Trophoblast cell (in vitro differentiated cells and primary cell): ENCODE measurements at regions not wholly inside any gene's neighbourhood (a gene's known extent, or its start where the extent isn't known, plus 50 kb on each side); places are given as distances from the start of the nearest gene placed in this dataset.
"Not testable (repeated sequence)": the region's sequence is repeated elsewhere in the genome, so short reads cannot be mapped to it uniquely, and the experiment has no call there.

ENCODE experiments used
- DNase-seq, 2 donors: peaks; one replicate each; pipeline ENCODE4 v3.0.0-alpha.2; 2016
- H2AFZ ChIP-seq: 2 replicates; pipeline ENCODE4 v1.6.1; 2013; ENCODE audit warnings: low read length, moderate library complexity, mild to moderate bottlenecking; ENCODE audit not compliant: insufficient read depth, poor library complexity
- H2AK5ac ChIP-seq: 2 replicates; pipeline ENCODE4 v1.6.1; 2013; ENCODE audit warnings: mild to moderate bottlenecking, low read length
- H2BK120ac ChIP-seq: 2 replicates; pipeline ENCODE4 v1.6.1; 2013; ENCODE audit warnings: low read length, mild to moderate bottlenecking, moderate library complexity; ENCODE audit not compliant: insufficient read depth, poor library complexity
- H2BK12ac ChIP-seq: 2 replicates; pipeline ENCODE4 v1.6.1; 2013; ENCODE audit warnings: mild to moderate bottlenecking, low read length, moderate library complexity
- H2BK5ac ChIP-seq: 2 replicates; pipeline ENCODE4 v1.6.1; 2013; ENCODE audit warnings: low read length, low read depth, moderate library complexity, mild to moderate bottlenecking; ENCODE audit not compliant: poor library complexity
- H3K14ac ChIP-seq: 2 replicates; pipeline ENCODE4 v1.6.1; 2013; ENCODE audit warnings: mild to moderate bottlenecking, low read length
- H3K18ac ChIP-seq: 2 replicates; pipeline ENCODE4 v1.6.1; 2013; ENCODE audit warnings: mild to moderate bottlenecking, low read length
- H3K23ac ChIP-seq: 2 replicates; pipeline ENCODE4 v1.6.1; 2013; ENCODE audit warnings: low read length
- H3K27ac ChIP-seq: 2 replicates; pipeline ENCODE4 v1.5.1; 2013; ENCODE audit warnings: low read depth, mild to moderate bottlenecking, inconsistent platforms, low read length, moderate library complexity
- H3K27me3 ChIP-seq: 2 replicates; pipeline ENCODE4 v1.6.1; 2013; ENCODE audit warnings: inconsistent platforms, mild to moderate bottlenecking, low read length, moderate library complexity; ENCODE audit not compliant: insufficient read depth
- H3K36me3 ChIP-seq, 2 experiments: 1 replicate in 1 of 2; 2 replicates in 1 of 2; pipeline ENCODE4 v1.6.1; 2013; ENCODE audit warnings: low read length in 2 of 2, mild to moderate bottlenecking in 2 of 2, moderate library complexity in 1 of 2; ENCODE audit not compliant: insufficient read depth in 2 of 2, control insufficient read depth in 1 of 2
- H3K4ac ChIP-seq: 2 replicates; pipeline ENCODE4 v1.6.1; 2013; ENCODE audit warnings: low read depth, mild to moderate bottlenecking, low read length, moderate library complexity
- H3K4me1 ChIP-seq, 2 experiments: 1 replicate in 1 of 2; 2 replicates in 1 of 2; pipeline ENCODE4 v1.6.1; 2013; ENCODE audit warnings: low read length in 2 of 2, mild to moderate bottlenecking in 2 of 2, moderate library complexity in 1 of 2; ENCODE audit not compliant: insufficient read depth in 2 of 2, control insufficient read depth in 1 of 2
- H3K4me2 ChIP-seq: 2 replicates; pipeline ENCODE4 v1.6.1; 2013; ENCODE audit warnings: inconsistent platforms, mild to moderate bottlenecking, low read length, moderate library complexity
- H3K4me3 ChIP-seq: 2 replicates; pipeline ENCODE4 v1.5.1; 2013; ENCODE audit warnings: mild to moderate bottlenecking, low read depth, low read length, inconsistent platforms
- H3K79me1 ChIP-seq: one replicate; pipeline ENCODE4 v1.6.1; 2013; ENCODE audit warnings: low read length
- H3K79me2 ChIP-seq: 2 replicates; pipeline ENCODE4 v1.6.1; 2013; ENCODE audit warnings: low read length, mild to moderate bottlenecking; ENCODE audit not compliant: control insufficient read depth, insufficient read depth, poor library complexity
- H3K9ac ChIP-seq: 2 replicates; pipeline ENCODE4 v1.6.1; 2013; ENCODE audit warnings: mild to moderate bottlenecking, low read length
- H3K9me3 ChIP-seq: 2 replicates; pipeline ENCODE4 v1.6.1; 2013; ENCODE audit warnings: low read depth, mild to moderate bottlenecking, control low read depth, inconsistent platforms, low read length; ENCODE audit not compliant: insufficient read depth
- H4K12ac ChIP-seq: 2 replicates; pipeline ENCODE4 v1.6.1; 2013; ENCODE audit warnings: low read depth, mild to moderate bottlenecking, low read length, moderate library complexity
- H4K8ac ChIP-seq: 2 replicates; pipeline ENCODE4 v1.6.1; 2013; ENCODE audit warnings: low read depth, mild to moderate bottlenecking, low read length, moderate library complexity
- H4K91ac ChIP-seq: one replicate; pipeline ENCODE4 v1.6.1; 2013; ENCODE audit warnings: low read depth, mild to moderate bottlenecking, low read length, moderate library complexity
- WGBS: extraction: QIAGEN DNeasy Blood & Tissue Kit; methylation state at CpG from one replicate; pipeline ENCODE4 v1.1.7; 2013; ENCODE audit warnings: missing lambda C conversion rate; ENCODE audit not compliant: insufficient read length, insufficient coverage; ENCODE audit errors: extremely low coverage; 5-methylcytosine and 5-hydroxymethylcytosine counted together

GRCh38 chr4:189809241-189809735 lies 131.4 kb upstream of the FRG1 start:
- no peak overlapping the region for H2BK120ac ChIP-seq
- no peak overlapping the region for H2AK5ac ChIP-seq
- H3K4me1 ChIP-seq: no peaks in the 10 kb centered on the region
- no peak overlapping the region for H3K4me3 ChIP-seq
- H2BK12ac ChIP-seq: no peak overlapping the region
- no peaks in the 10 kb centered on the region for H3K36me3 ChIP-seq
- no peaks in the 10 kb centered on the region for H3K27me3 ChIP-seq
- no peak overlapping the region for H2AFZ ChIP-seq
- H4K12ac ChIP-seq: no peak overlapping the region
- no peak overlapping the region for H3K4ac ChIP-seq
- no peak overlapping the region for H2BK5ac ChIP-seq
- no peak overlapping the region for H4K91ac ChIP-seq
- no peak overlapping the region for H3K27ac ChIP-seq
- no peak overlapping the region for H3K9ac ChIP-seq
- WGBS: no CpG with 5 or more reads among the region's 5 CpGs
- H3K79me1 ChIP-seq: no peaks in the 10 kb centered on the region
- H3K4me2 ChIP-seq: no peak overlapping the region
- no peaks in the 10 kb centered on the region for H3K79me2 ChIP-seq
- DNase-seq: no peak
- no peak overlapping the region for H4K8ac ChIP-seq
- no peak overlapping the region for H3K23ac ChIP-seq
- no peak overlapping the region for H3K14ac ChIP-seq
- H3K18ac ChIP-seq: no peak overlapping the region
- H3K9me3 ChIP-seq: peaks cover 2% of the 10 kb centered on the region

- DNase-seq: no peak
- H3K18ac ChIP-seq: no peak overlapping the region
- H4K91ac ChIP-seq: no peak overlapping the region
- no peaks in the 10 kb centered on the region for H3K36me3 ChIP-seq
- no peak overlapping the region for H2AFZ ChIP-seq
- H3K14ac ChIP-seq: no peak overlapping the region
- no peak overlapping the region for H3K4ac ChIP-seq
- no peak overlapping the region for H3K9ac ChIP-seq
- H3K4me3 ChIP-seq: no peak overlapping the region
- H4K12ac ChIP-seq: no peak overlapping the region
- no peaks in the 10 kb centered on the region for H3K27me3 ChIP-seq
- H4K8ac ChIP-seq: no peak overlapping the region
- no peaks in the 10 kb centered on the region for H3K79me2 ChIP-seq
- WGBS: no CpG with 5 or more reads among the region's 9 CpGs
- H3K4me1 ChIP-seq: no peaks in the 10 kb centered on the region
- no peak overlapping the region for H2BK5ac ChIP-seq
- no peak overlapping the region for H3K4me2 ChIP-seq
- H3K27ac ChIP-seq: no peak overlapping the region
- no peak overlapping the region for H2BK120ac ChIP-seq
- H3K23ac ChIP-seq: no peak overlapping the region
- H3K9me3 ChIP-seq: peaks cover 2% of the 10 kb centered on the region
- H2AK5ac ChIP-seq: no peak overlapping the region
- H2BK12ac ChIP-seq: no peak overlapping the region
- H3K79me1 ChIP-seq: no peaks in the 10 kb centered on the region
These were observed 130.8 kb upstream of the FRG1 start for GRCh38 chr4:189809839-189810238.

- H3K4me3 ChIP-seq, H3K9ac ChIP-seq, DNase-seq, H3K4ac ChIP-seq, H3K27ac ChIP-seq, H3K14ac ChIP-seq, H3K18ac ChIP-seq, H2BK120ac ChIP-seq, H4K91ac ChIP-seq, H2BK12ac ChIP-seq, H3K4me1 ChIP-seq, H2AFZ ChIP-seq, H2BK5ac ChIP-seq, H3K79me2 ChIP-seq, H2AK5ac ChIP-seq, H3K9me3 ChIP-seq, H4K8ac ChIP-seq, H3K23ac ChIP-seq, H3K79me1 ChIP-seq, H3K36me3 ChIP-seq, H3K4me2 ChIP-seq, H3K27me3 ChIP-seq, H4K12ac ChIP-seq: not testable (repeated sequence)
- WGBS: no CpG with 5 or more reads among the region's 75 CpGs
These were observed 130.1 kb upstream of the FRG1 start for GRCh38 chr4:189810318-189811181.

- DNase-seq: no peak
- H4K12ac ChIP-seq: no peak overlapping the region
- H2BK120ac ChIP-seq: no peak overlapping the region
- no peak overlapping the region for H3K14ac ChIP-seq
- no peak overlapping the region for H3K4ac ChIP-seq
- H2AFZ ChIP-seq: no peak overlapping the region
- H3K79me1 ChIP-seq: no peaks in the 10 kb centered on the region
- H3K4me3 ChIP-seq: no peak overlapping the region
- no peak overlapping the region for H3K4me2 ChIP-seq
- H3K36me3 ChIP-seq: no peaks in the 10 kb centered on the region
- no peaks in the 10 kb centered on the region for H3K4me1 ChIP-seq
- H3K9ac ChIP-seq: no peak overlapping the region
- H3K27me3 ChIP-seq: no peaks in the 10 kb centered on the region
- no CpG with 5 or more reads among the region's 4 CpGs for WGBS
- no peaks in the 10 kb centered on the region for H3K79me2 ChIP-seq
- H2AK5ac ChIP-seq: no peak overlapping the region
- no peaks in the 10 kb centered on the region for H3K9me3 ChIP-seq
- H3K27ac ChIP-seq: no peak overlapping the region
- H4K8ac ChIP-seq: no peak overlapping the region
- no peak overlapping the region for H2BK12ac ChIP-seq
- H3K23ac ChIP-seq: no peak overlapping the region
- no peak overlapping the region for H2BK5ac ChIP-seq
- H3K18ac ChIP-seq: no peak overlapping the region
- H4K91ac ChIP-seq: no peak overlapping the region
These were observed 125.1 kb upstream of the FRG1 start for GRCh38 chr4:189815404-189816192.
